GM19372 (cell line): ENCODE measurements at regions not wholly inside any gene's neighbourhood (a gene's known extent, or its start where the extent isn't known, plus 50 kb on each side); places are given as distances from the start of the nearest gene placed in this dataset.
"Not testable (repeated sequence)": the region's sequence is repeated elsewhere in the genome, so short reads cannot be mapped to it uniquely, and the experiment has no call there.

Experiments
- ATAC-seq: cut with Tn5 transposase; IDR thresholded peaks from one replicate; pipeline ENCODE4 v1.9.1; 2021; ENCODE audit warnings: mild to moderate bottlenecking, low read depth, moderate library complexity; ENCODE audit not compliant: unreplicated experiment

GRCh38 chr2:176931588-176932563 lies 280.7 kb upstream of the HNRNPA3 start:
- peak; percentile 94 for ATAC-seq

GRCh38 chr2:176934131-176934530 lies 278.5 kb upstream of the HNRNPA3 start:
- no peak for ATAC-seq

- ATAC-seq: no peak
Measured at GRCh38 chr2:176934869-176935415, 277.7 kb upstream of the HNRNPA3 start.

- no peak for ATAC-seq
Measured at GRCh38 chr2:176935543-176936102, 277.0 kb upstream of the HNRNPA3 start.

- no peak for ATAC-seq
Measured at GRCh38 chr2:176936410-176936809, 276.2 kb upstream of the HNRNPA3 start.

GRCh38 chr2:176944998-176945397 lies 267.6 kb upstream of the HNRNPA3 start:
- no peak for ATAC-seq

GRCh38 chr2:176947754-176948153 lies 264.8 kb upstream of the HNRNPA3 start:
- ATAC-seq: no peak

GRCh38 chr2:176951218-176951617 lies 261.4 kb upstream of the HNRNPA3 start:
- ATAC-seq: not testable (repeated sequence)

GRCh38 chr2:176956791-176957190 lies 255.8 kb upstream of the HNRNPA3 start:
- ATAC-seq: no peak

- ATAC-seq: no peak
Measured at GRCh38 chr2:176959614-176960013, 253.0 kb upstream of the HNRNPA3 start.

GRCh38 chr2:176960061-176960460 lies 252.5 kb upstream of the HNRNPA3 start:
- no peak for ATAC-seq

GRCh38 chr2:176960736-176961520 lies 251.7 kb upstream of the HNRNPA3 start:
- ATAC-seq: no peak

GRCh38 chr2:176961775-176962619 lies 250.6 kb upstream of the HNRNPA3 start:
- no peak for ATAC-seq

- ATAC-seq: no peak
Measured at GRCh38 chr2:176963568-176964287, 248.9 kb upstream of the HNRNPA3 start.

GRCh38 chr2:176967911-176968450 lies 244.6 kb upstream of the HNRNPA3 start:
- no peak for ATAC-seq

GRCh38 chr2:176969642-176970359 lies 242.8 kb upstream of the HNRNPA3 start:
- ATAC-seq: no peak

- ATAC-seq: no peak
Measured at GRCh38 chr2:176976736-176977685, 235.6 kb upstream of the HNRNPA3 start.
